CD4-positive, CD25-positive, alpha-beta regulatory T cell (primary cell): ENCODE measurements at regions not wholly inside any gene's neighbourhood (a gene's known extent, or its start where the extent isn't known, plus 50 kb on each side); places are given as distances from the start of the nearest gene placed in this dataset.

ENCODE experiments used
- ATAC-seq, 2 donors: fragments of 150-1000 bp; cut with Tn5 transposase; one replicate each; pipeline ENCODE4 v1.10.0; 2021; ENCODE audit warnings: low read depth in 2 of 2, moderate number of reproducible peaks in 2 of 2, moderate library complexity in 1 of 2
- DNase-seq, 3 donors: peaks; one replicate each; pipeline versions ENCODE4 v3.0.0 to v3.0.0-alpha.2; 2012 to 2022; ENCODE audit warnings: mixed read lengths in 1 of 3
- H3K27ac ChIP-seq: one replicate; pipeline ENCODE4 v1.7.0; 2013; ENCODE audit warnings: mild to moderate bottlenecking, low read length; ENCODE audit not compliant: insufficient read depth, poor library complexity, severe bottlenecking
- H3K27me3 ChIP-seq: one replicate; pipeline ENCODE4 v1.7.0; 2013; ENCODE audit warnings: low read length; ENCODE audit not compliant: control insufficient read depth, insufficient read depth
- H3K36me3 ChIP-seq: one replicate; pipeline ENCODE4 v1.7.0; 2013; ENCODE audit warnings: mild to moderate bottlenecking, low read length, moderate library complexity; ENCODE audit not compliant: control insufficient read depth, insufficient read depth
- H3K4me1 ChIP-seq: 2 replicates; pipeline ENCODE4 v1.7.0; 2013; ENCODE audit warnings: mild to moderate bottlenecking, low read length; ENCODE audit not compliant: insufficient read depth, control insufficient read depth, poor library complexity, severe bottlenecking
- H3K4me3 ChIP-seq: one replicate; pipeline ENCODE4 v1.7.0; 2013; ENCODE audit warnings: low read depth, mild to moderate bottlenecking, low read length, moderate library complexity
- H3K9me3 ChIP-seq, 2 experiments: 1 replicate in 1 of 2; 2 replicates in 1 of 2; pipeline ENCODE4 v1.7.0; 2013; ENCODE audit warnings: low read length in 2 of 2, mild to moderate bottlenecking in 1 of 2, moderate library complexity in 1 of 2; ENCODE audit not compliant: control insufficient read depth in 2 of 2
- H3K27ac Mint-ChIP-seq, 3 donors: one replicate each; pipeline ENCODE4 v1.8.0; 2020 to 2022; ENCODE audit warnings: mild to moderate bottlenecking in 3 of 3, mixed read lengths in 3 of 3, moderate library complexity in 2 of 3
- H3K27me3 Mint-ChIP-seq: one replicate; pipeline ENCODE4 v1.8.0; 2022; ENCODE audit warnings: mild to moderate bottlenecking, mixed read lengths
- H3K36me3 Mint-ChIP-seq: one replicate; pipeline ENCODE4 v1.8.0; 2020; ENCODE audit warnings: mixed read lengths
- H3K4me1 Mint-ChIP-seq, 4 donors: one replicate each; pipeline ENCODE4 v1.8.0; 2020 to 2022; ENCODE audit warnings: mixed read lengths in 4 of 4, mild to moderate bottlenecking in 1 of 4
- H3K4me3 Mint-ChIP-seq, 4 donors: one replicate each; pipeline ENCODE4 v1.8.0; 2020 to 2022; ENCODE audit warnings: mild to moderate bottlenecking in 4 of 4, mixed read lengths in 4 of 4, moderate library complexity in 3 of 4
- H3K9me3 Mint-ChIP-seq, 7 donors: one replicate each; pipeline ENCODE4 v1.8.0; 2020 to 2022; ENCODE audit warnings: mixed read lengths in 7 of 7, mild to moderate bottlenecking in 3 of 7, moderate library complexity in 2 of 7

- Histone ChIP-seq H3K4me3 (no peak overlapping the region), H3K4me1 (no peaks in the 10 kb centered on the region), H3K9me3 (no peaks in the 10 kb centered on the region), H3K36me3 (no peaks in the 10 kb centered on the region), H3K27me3 (no peaks in the 10 kb centered on the region), H3K27ac (no peak overlapping the region)
- Mint-ChIP-seq H3K36me3 (no peaks in the 10 kb centered on the region), H3K27ac (no peak overlapping the region), H3K9me3 (peaks cover 0 to 4% (median 0%) of the 10 kb centered on the region in 7 donors), H3K4me3 (no peak overlapping the region), H3K27me3 (no peaks in the 10 kb centered on the region), H3K4me1 (no peaks in the 10 kb centered on the region)
- DNase-seq, result no peak
- ATAC-seq, result no peak
Measured at GRCh38 chr20:6863798-6864201, 96.3 kb downstream of the BMP2 start.

- Histone ChIP-seq H3K4me3 (no peak overlapping the region), H3K36me3 (no peaks in the 10 kb centered on the region), H3K27ac (no peak overlapping the region), H3K27me3 (no peaks in the 10 kb centered on the region), H3K9me3 (no peaks in the 10 kb centered on the region), H3K4me1 (no peaks in the 10 kb centered on the region)
- Mint-ChIP-seq H3K4me3 (no peak overlapping the region), H3K27me3 (no peaks in the 10 kb centered on the region), H3K36me3 (no peaks in the 10 kb centered on the region), H3K27ac (no peak overlapping the region), H3K4me1 (no peaks in the 10 kb centered on the region), H3K9me3 (peaks cover 0 to 4% (median 0%) of the 10 kb centered on the region in 7 donors)
- ATAC-seq (no peak), DNase-seq (no peak)
Measured at GRCh38 chr20:6864740-6865139, 97.3 kb downstream of the BMP2 start.

- Histone ChIP-seq H3K27ac (no peak overlapping the region), H3K36me3 (no peaks in the 10 kb centered on the region), H3K9me3 (no peaks in the 10 kb centered on the region), H3K4me3 (no peak overlapping the region), H3K27me3 (no peaks in the 10 kb centered on the region), H3K4me1 (no peaks in the 10 kb centered on the region)
- Mint-ChIP-seq H3K4me3 (no peak overlapping the region), H3K36me3 (no peaks in the 10 kb centered on the region), H3K27me3 (no peaks in the 10 kb centered on the region), H3K27ac (peak overlapping the region in 1 of 3 donors; percentile 83), H3K4me1 (no peaks in the 10 kb centered on the region), H3K9me3 (peaks cover 0 to 4% (median 0%) of the 10 kb centered on the region in 7 donors)
- ATAC-seq (no peak), DNase-seq (no peak)
Measured at GRCh38 chr20:6866741-6867140, 99.3 kb downstream of the BMP2 start.

GRCh38 chr20:6868861-6869260 lies 101.4 kb downstream of the BMP2 start:
- Mint-ChIP-seq H3K36me3 (no peaks in the 10 kb centered on the region), H3K27ac (no peak overlapping the region), H3K9me3 (peaks cover 0 to 4% (median 0%) of the 10 kb centered on the region in 7 donors), H3K27me3 (no peaks in the 10 kb centered on the region), H3K4me3 (no peak overlapping the region), H3K4me1 (no peaks in the 10 kb centered on the region)
- Histone ChIP-seq H3K4me1 (no peaks in the 10 kb centered on the region), H3K27ac (no peak overlapping the region), H3K4me3 (no peak overlapping the region), H3K36me3 (no peaks in the 10 kb centered on the region), H3K27me3 (no peaks in the 10 kb centered on the region), H3K9me3 (no peaks in the 10 kb centered on the region)
- DNase-seq, result no peak
- no peak for ATAC-seq

GRCh38 chr20:6870559-6870958 lies 103.1 kb downstream of the BMP2 start:
- H3K4me1 Mint-ChIP-seq, result no peaks in the 10 kb centered on the region
- Histone ChIP-seq H3K27me3 (no peaks in the 10 kb centered on the region), H3K4me3 (no peak overlapping the region), H3K9me3 (no peaks in the 10 kb centered on the region), H3K27ac (no peak overlapping the region), H3K4me1 (no peaks in the 10 kb centered on the region), H3K36me3 (no peaks in the 10 kb centered on the region)
- no peak for ATAC-seq
- H3K9me3 Mint-ChIP-seq, result peaks cover 0 to 6% (median 2%) of the 10 kb centered on the region in 7 donors
- no peak overlapping the region for H3K4me3 Mint-ChIP-seq
- H3K27me3 Mint-ChIP-seq, result no peaks in the 10 kb centered on the region
- no peak overlapping the region for H3K27ac Mint-ChIP-seq
- DNase-seq, result no peak
- H3K36me3 Mint-ChIP-seq, result no peaks in the 10 kb centered on the region

GRCh38 chr20:6877633-6878032 lies 110.1 kb downstream of the BMP2 start:
- no peaks in the 10 kb centered on the region for H3K4me1 ChIP-seq
- no peak overlapping the region for H3K27ac ChIP-seq
- no peaks in the 10 kb centered on the region for H3K27me3 Mint-ChIP-seq
- H3K4me1 Mint-ChIP-seq, result no peaks in the 10 kb centered on the region
- no peaks in the 10 kb centered on the region for H3K27me3 ChIP-seq
- ATAC-seq (no peak), DNase-seq (no peak)
- H3K9me3 ChIP-seq, result no peaks in the 10 kb centered on the region
- H3K36me3 Mint-ChIP-seq, result no peaks in the 10 kb centered on the region
- no peak overlapping the region for H3K4me3 Mint-ChIP-seq
- H3K9me3 Mint-ChIP-seq, result peaks cover 0 to 18% (median 5%) of the 10 kb centered on the region in 7 donors
- no peak overlapping the region for H3K4me3 ChIP-seq
- no peak overlapping the region for H3K27ac Mint-ChIP-seq
- H3K36me3 ChIP-seq, result no peaks in the 10 kb centered on the region

- Mint-ChIP-seq H3K36me3 (no peaks in the 10 kb centered on the region), H3K9me3 (peaks cover 0 to 23% (median 6%) of the 10 kb centered on the region in 7 donors), H3K4me1 (no peaks in the 10 kb centered on the region), H3K4me3 (no peak overlapping the region), H3K27me3 (no peaks in the 10 kb centered on the region), H3K27ac (no peak overlapping the region)
- ATAC-seq (no peak), DNase-seq (no peak)
- Histone ChIP-seq H3K36me3 (no peaks in the 10 kb centered on the region), H3K27me3 (no peaks in the 10 kb centered on the region), H3K27ac (no peak overlapping the region), H3K4me3 (no peak overlapping the region), H3K9me3 (peaks cover 0 to 7% of the 10 kb centered on the region in 2 experiments), H3K4me1 (no peaks in the 10 kb centered on the region)
Measured at GRCh38 chr20:6882561-6883291, 115.2 kb downstream of the BMP2 start.

- Mint-ChIP-seq H3K9me3 (peaks cover 0 to 26% (median 6%) of the 10 kb centered on the region in 7 donors), H3K27me3 (no peaks in the 10 kb centered on the region), H3K27ac (no peak overlapping the region), H3K4me1 (no peaks in the 10 kb centered on the region), H3K4me3 (no peak overlapping the region), H3K36me3 (no peaks in the 10 kb centered on the region)
- H3K36me3 ChIP-seq, result no peaks in the 10 kb centered on the region
- no peaks in the 10 kb centered on the region for H3K27me3 ChIP-seq
- H3K27ac ChIP-seq, result no peak overlapping the region
- H3K9me3 ChIP-seq, result peaks cover 0 to 7% of the 10 kb centered on the region in 2 experiments
- DNase-seq (no peak), ATAC-seq (no peak)
- H3K4me1 ChIP-seq, result no peaks in the 10 kb centered on the region
- no peak overlapping the region for H3K4me3 ChIP-seq
Measured at GRCh38 chr20:6884114-6884513, 116.6 kb downstream of the BMP2 start.
